Suprapubic skin (tissue), 4 donors: ENCODE measurements at regions not wholly inside any gene's neighbourhood (a gene's known extent, or its start where the extent isn't known, plus 50 kb on each side); places are given as distances from the start of the nearest gene placed in this dataset.

ENCODE experiments used
- DNase-seq, 2 donors: peaks; one replicate each; pipeline ENCODE4 v3.0.0-alpha.2; 2019; ENCODE audit warnings: low spot score in 2 of 2
- H3K27ac ChIP-seq: fragments of 200-600 bp; sonication (generic); one replicate; pipeline ENCODE4 v1.5.1; 2019
- H3K27me3 ChIP-seq: fragments of 200-600 bp; sonication (generic); one replicate; pipeline ENCODE4 v1.5.1; 2019
- H3K36me3 ChIP-seq: fragments of 200-600 bp; sonication (generic); one replicate; pipeline ENCODE4 v1.5.1; 2019
- H3K4me1 ChIP-seq: fragments of 200-600 bp; sonication (generic); one replicate; pipeline ENCODE4 v1.5.1; 2019
- H3K4me3 ChIP-seq: fragments of 200-600 bp; sonication (generic); one replicate; pipeline ENCODE4 v1.5.1; 2019; ENCODE audit warnings: mild to moderate bottlenecking
- H3K9me3 ChIP-seq: fragments of 200-600 bp; sonication (generic); one replicate; pipeline ENCODE4 v1.5.1; 2019
- CTCF ChIP-seq, 2 donors: fragments of 200-600 bp in 1 of 2; fragments of 450-650 bp in 1 of 2; sonication (generic) in 1 of 2; IDR thresholded peaks; one replicate each; pipeline ENCODE4 v1.5.1; 2016 to 2019; ENCODE audit warnings: antibody characterized with exemption in 2 of 2, mild to moderate bottlenecking in 1 of 2, moderate library complexity in 1 of 2
- EP300 ChIP-seq: sonication (generic); formaldehyde crosslinking; IDR thresholded peaks from one replicate; pipeline ENCODE4 v1.6.1; 2017; ENCODE audit warnings: antibody characterized with exemption
- POLR2A ChIP-seq, 2 donors: fragments of 450-650 bp; IDR thresholded peaks; one replicate each; pipeline ENCODE4 v1.6.1; 2017; ENCODE audit warnings: antibody characterized with exemption in 2 of 2, mild to moderate bottlenecking in 2 of 2, moderate library complexity in 2 of 2
- POLR2AphosphoS5 ChIP-seq, 3 donors: sonication (generic); formaldehyde crosslinking; IDR thresholded peaks; one replicate each; pipeline ENCODE4 v1.6.1; 2017; ENCODE audit warnings: antibody characterized with exemption in 3 of 3
- WGBS: methylation state at CpG from one replicate; pipeline ENCODE4 v1.1.5; 2018; 5-methylcytosine and 5-hydroxymethylcytosine counted together

DNA sequence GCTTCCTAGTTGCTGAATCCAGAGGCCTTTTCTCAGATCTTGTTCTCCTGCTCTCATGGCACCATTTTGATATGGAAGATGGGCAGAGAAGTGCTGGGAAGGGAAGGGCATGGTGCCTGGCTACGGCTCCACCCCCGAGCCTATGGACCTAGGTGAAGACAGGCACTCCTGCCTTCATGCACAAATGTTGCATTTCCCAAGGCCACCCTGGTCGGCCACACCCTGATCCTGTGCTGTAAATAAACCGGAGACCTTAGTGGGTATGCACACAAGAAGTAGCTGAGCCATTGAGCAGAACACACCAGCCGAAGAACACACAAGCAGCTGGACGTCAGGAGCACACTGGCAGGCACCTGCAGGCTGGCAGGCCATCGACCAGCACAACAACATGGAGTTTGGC lies 261.6 kb downstream of the SHQ1 start:
- no peaks in the 10 kb centered on the region for H3K9me3 ChIP-seq
- 95% methylated on average over 7 of the region's 7 CpGs for WGBS
- no peak for TF ChIP-seq CTCF (IDR thresholded peaks at IDR 0.05)
- TF ChIP-seq POLR2AphosphoS5 (IDR thresholded peaks at IDR 0.05): no peak
- no peak for TF ChIP-seq POLR2A (IDR thresholded peaks at IDR 0.05)
- no peak for TF ChIP-seq EP300
- no peaks in the 10 kb centered on the region for H3K36me3 ChIP-seq
- DNase-seq: no peak
- H3K4me1 ChIP-seq: peaks cover 10% of the 10 kb centered on the region
- no peak overlapping the region for H3K27ac ChIP-seq
- no peak overlapping the region for H3K4me3 ChIP-seq
- no peaks in the 10 kb centered on the region for H3K27me3 ChIP-seq

DNA sequence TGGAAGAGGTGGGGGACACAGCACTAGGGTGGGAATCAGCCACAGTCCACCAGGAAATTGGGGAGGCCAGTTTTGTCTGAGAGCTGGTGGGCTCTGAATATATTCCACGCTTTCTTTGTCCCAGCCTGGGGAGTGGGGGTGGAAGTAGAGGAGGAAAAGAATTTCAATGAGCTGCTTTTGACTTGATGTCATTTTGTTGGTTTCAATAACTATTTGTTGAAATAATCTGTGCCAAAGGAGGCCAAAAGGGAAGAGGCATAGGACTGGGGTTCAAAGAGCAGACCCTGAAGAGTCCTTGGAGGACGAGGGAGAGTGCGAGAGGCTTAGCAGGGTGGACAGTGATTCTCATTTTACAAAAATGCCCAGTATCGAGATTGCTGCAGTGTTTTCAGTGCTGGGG lies 262.3 kb downstream of the SHQ1 start:
- H3K9me3 ChIP-seq: no peaks in the 10 kb centered on the region
- TF ChIP-seq POLR2A (IDR thresholded peaks at IDR 0.05) (no peak), CTCF (IDR thresholded peaks at IDR 0.05) (no peak), EP300 (no peak), POLR2AphosphoS5 (IDR thresholded peaks at IDR 0.05) (no peak)
- no peaks in the 10 kb centered on the region for H3K36me3 ChIP-seq
- WGBS: 83% methylated on average over 4 of the region's 4 CpGs
- H3K4me3 ChIP-seq: no peak overlapping the region
- DNase-seq: no peak
- peaks cover 2% of the 10 kb centered on the region for H3K4me1 ChIP-seq
- H3K27me3 ChIP-seq: no peaks in the 10 kb centered on the region
- no peak overlapping the region for H3K27ac ChIP-seq

DNA sequence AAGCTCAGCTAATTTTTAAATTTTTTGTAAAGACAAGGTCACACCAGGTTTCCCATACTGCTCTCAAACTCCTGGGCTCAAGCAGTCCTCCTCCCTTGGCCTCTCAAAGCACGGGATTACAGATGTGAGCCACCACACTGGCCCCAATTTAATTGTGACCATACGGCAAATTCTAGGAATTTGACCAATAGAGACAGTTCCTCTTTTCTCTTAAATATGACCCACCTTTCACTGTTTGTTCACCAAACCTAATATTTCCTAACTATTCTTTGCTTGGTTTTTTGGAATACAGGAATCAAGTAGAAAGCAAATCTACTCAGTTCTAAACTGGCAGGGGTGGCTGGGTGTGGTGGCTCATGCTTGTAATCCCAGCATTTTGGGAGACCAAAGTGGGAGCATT lies 264.0 kb downstream of the SHQ1 start:
- Histone ChIP-seq H3K4me3 (no peak overlapping the region), H3K4me1 (no peaks in the 10 kb centered on the region), H3K36me3 (no peaks in the 10 kb centered on the region), H3K27ac (no peak overlapping the region), H3K9me3 (no peaks in the 10 kb centered on the region), H3K27me3 (no peaks in the 10 kb centered on the region)
- WGBS: 87% methylated on average over 2 of the region's 2 CpGs
- DNase-seq: no peak
- no peak for TF ChIP-seq CTCF (IDR thresholded peaks at IDR 0.05)
- no peak for TF ChIP-seq POLR2A (IDR thresholded peaks at IDR 0.05)
- TF ChIP-seq EP300: no peak
- TF ChIP-seq POLR2AphosphoS5 (IDR thresholded peaks at IDR 0.05): no peak

- TF ChIP-seq POLR2A (IDR thresholded peaks at IDR 0.05): no peak
- TF ChIP-seq EP300: no peak
- no peak for TF ChIP-seq POLR2AphosphoS5 (IDR thresholded peaks at IDR 0.05)
- TF ChIP-seq CTCF (IDR thresholded peaks at IDR 0.05): no peak
- H3K36me3 ChIP-seq: no peaks in the 10 kb centered on the region
- H3K27ac ChIP-seq: no peak overlapping the region
- H3K4me3 ChIP-seq: no peak overlapping the region
- no peaks in the 10 kb centered on the region for H3K4me1 ChIP-seq
- DNase-seq: no peak
- H3K9me3 ChIP-seq: no peaks in the 10 kb centered on the region
- 95% methylated on average over 7 of the region's 7 CpGs for WGBS
- H3K27me3 ChIP-seq: no peaks in the 10 kb centered on the region
Measured at GRCh38 chr3:72582963-72583362, 265.3 kb downstream of the SHQ1 start.

DNA sequence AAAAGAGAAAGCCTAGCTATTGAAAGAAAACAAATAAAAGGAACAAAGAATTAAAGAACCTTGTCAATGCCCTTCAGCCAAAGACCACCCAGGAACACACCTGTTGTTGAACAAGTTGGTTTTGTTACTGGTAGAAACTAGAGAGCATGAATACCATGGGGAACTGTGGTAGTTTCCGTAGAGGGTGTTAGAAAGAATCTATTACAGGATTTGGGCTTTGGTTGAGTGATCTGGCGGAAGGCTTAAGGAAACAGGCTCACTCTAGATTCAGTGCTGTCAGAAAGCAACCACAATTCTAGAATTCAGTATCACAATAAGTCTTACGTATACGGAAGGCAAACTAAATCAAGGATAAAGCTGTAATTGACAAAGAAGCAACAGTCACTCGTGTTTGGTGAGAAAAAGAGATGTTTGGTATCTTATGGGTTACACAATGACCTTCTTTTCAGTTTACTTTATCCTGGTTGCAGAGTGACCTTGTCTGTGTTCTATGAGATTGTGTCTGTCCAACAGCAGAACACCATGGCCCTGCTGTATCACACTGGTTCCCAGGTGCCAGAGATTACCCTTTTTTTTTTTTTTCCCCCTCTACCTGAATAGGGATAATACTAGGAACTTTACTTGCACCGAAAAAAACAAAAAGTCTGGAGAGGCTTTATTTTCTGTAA lies 265.9 kb downstream of the SHQ1 start:
- no peak for DNase-seq
- WGBS: 83% methylated on average over 6 of the region's 6 CpGs
- Histone ChIP-seq H3K27me3 (no peaks in the 10 kb centered on the region), H3K9me3 (no peaks in the 10 kb centered on the region), H3K36me3 (no peaks in the 10 kb centered on the region), H3K4me1 (no peaks in the 10 kb centered on the region), H3K27ac (no peak overlapping the region), H3K4me3 (no peak overlapping the region)
- TF ChIP-seq CTCF (IDR thresholded peaks at IDR 0.05) (no peak), POLR2A (IDR thresholded peaks at IDR 0.05) (no peak), POLR2AphosphoS5 (IDR thresholded peaks at IDR 0.05) (no peak), EP300 (no peak)
